ENCODE measurements at regions not wholly inside any gene's neighbourhood (a gene's known extent, or its start where the extent isn't known, plus 50 kb on each side); places are given as distances from the start of the nearest gene placed in this dataset.
A peak's percentile ranks its signal among the peaks of the same experiment; 100 is the strongest.

DNA sequence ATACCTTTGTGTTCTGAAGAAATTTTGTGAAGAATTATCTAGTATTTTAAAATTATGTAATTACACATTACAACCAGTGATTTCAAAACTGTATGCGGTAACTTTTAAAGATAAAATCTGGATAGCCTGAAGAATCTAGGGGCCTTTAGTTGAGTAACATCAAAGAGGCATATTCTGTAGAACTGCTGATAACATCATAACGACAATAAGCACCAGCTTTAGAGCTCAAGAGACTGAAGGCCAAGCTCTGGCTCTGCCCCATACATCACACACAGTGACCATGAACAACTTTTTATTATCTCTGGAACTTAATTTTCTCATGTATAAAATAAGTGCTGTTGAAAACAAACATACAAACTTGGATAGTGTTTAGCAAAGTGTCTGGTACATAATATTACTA lies 121.1 kb upstream of the RHOBTB1 start:
- ATAC-seq: no peak
- intact Hi-C loops (cut with DNase I): no loop called here

DNA sequence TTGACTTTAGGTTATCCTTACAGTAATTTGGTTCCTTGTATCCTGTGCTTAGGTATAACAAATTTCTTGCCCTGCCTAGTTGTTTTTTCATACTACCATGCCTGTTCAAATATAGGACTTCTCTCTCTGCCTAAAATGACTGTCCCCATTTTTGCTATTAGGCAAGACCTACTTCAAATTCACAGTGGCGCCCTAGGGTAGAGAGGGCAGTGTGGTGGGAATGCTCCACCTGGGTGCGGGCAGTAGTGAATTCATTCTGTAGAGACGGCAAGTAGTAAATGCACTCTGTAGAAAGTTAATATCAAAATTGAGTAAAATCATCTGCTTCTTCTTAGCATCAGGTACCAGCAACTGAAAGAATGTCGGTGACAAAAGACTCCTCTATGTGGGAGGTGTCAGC lies 120.4 kb upstream of the RHOBTB1 start:
- TF ChIP-seq CTCF (IDR thresholded peaks at IDR 0.05) (no peak), POLR2A (IDR thresholded peaks at IDR 0.05) (no peak)
- Histone ChIP-seq H3K27ac (no peak overlapping the region), H3K9me3 (no peaks in the 10 kb centered on the region), H3K36me3 (no peaks in the 10 kb centered on the region), H3K4me3 (no peak overlapping the region), H3K27me3 (peaks cover 0 to 4% of the 10 kb centered on the region in 2 donors), H3K4me1 (peaks cover 0 to 44% (median 11%) of the 10 kb centered on the region in 4 donors)
- DNase-seq: no peak
- ATAC-seq: no peak
- intact Hi-C loops (cut with DNase I): no loop called here
- WGBS (ENCODE audit: insufficient coverage, low coverage, low lambda C conversion rate, missing lambda C conversion rate): 90% methylated on average over 2 of the region's 4 CpGs

More for the DNA sequence above, 121.1 kb upstream of the RHOBTB1 start:
- no peak overlapping the region for H3K27ac ChIP-seq
- no peaks in the 10 kb centered on the region for H3K9me3 ChIP-seq
- H3K4me1 ChIP-seq: peaks cover 0 to 44% (median 11%) of the 10 kb centered on the region in 4 donors
- H3K4me3 ChIP-seq: no peak overlapping the region
- H3K27me3 ChIP-seq: peaks cover 0 to 4% of the 10 kb centered on the region in 2 donors
- no peak for DNase-seq
- 71% methylated on average over 2 of the region's 2 CpGs for WGBS (ENCODE audit: insufficient coverage, low coverage, low lambda C conversion rate, missing lambda C conversion rate)
- TF ChIP-seq CTCF (IDR thresholded peaks at IDR 0.05) (no peak), POLR2A (IDR thresholded peaks at IDR 0.05) (no peak)
- no peaks in the 10 kb centered on the region for H3K36me3 ChIP-seq

GRCh38 chr10:61063901-61064300 lies 119.9 kb upstream of the RHOBTB1 start:
- 31% methylated on average over 1 of the region's 1 CpG for WGBS (ENCODE audit: insufficient coverage, low coverage, low lambda C conversion rate, missing lambda C conversion rate)
- H3K9me3 ChIP-seq: no peaks in the 10 kb centered on the region
- TF ChIP-seq POLR2A (IDR thresholded peaks at IDR 0.05) (no peak), CTCF (IDR thresholded peaks at IDR 0.05) (no peak)
- no peak for DNase-seq
- no peak overlapping the region for H3K27ac ChIP-seq
- no peaks in the 10 kb centered on the region for H3K36me3 ChIP-seq
- H3K27me3 ChIP-seq: peaks cover 0 to 4% of the 10 kb centered on the region in 2 donors
- H3K4me3 ChIP-seq: no peak overlapping the region
- intact Hi-C loops (cut with DNase I): no loop called here
- peak in 1 of 4 donors; percentile 18 for ATAC-seq
- peaks cover 0 to 44% (median 11%) of the 10 kb centered on the region in 4 donors for H3K4me1 ChIP-seq

GRCh38 chr10:61063034-61063433 lies 119.0 kb upstream of the RHOBTB1 start:
- Histone ChIP-seq H3K9me3 (no peaks in the 10 kb centered on the region), H3K27ac (no peak overlapping the region), H3K36me3 (no peaks in the 10 kb centered on the region), H3K4me3 (no peak overlapping the region), H3K4me1 (peaks cover 0 to 44% (median 11%) of the 10 kb centered on the region in 4 donors), H3K27me3 (no peaks in the 10 kb centered on the region)
- TF ChIP-seq CTCF (IDR thresholded peaks at IDR 0.05): no peak
- TF ChIP-seq POLR2A (IDR thresholded peaks at IDR 0.05): no peak
- DNase-seq: peak in 1 of 3 donors; percentile 71
- intact Hi-C loops (cut with DNase I): no loop called here
- peak; percentile 83 to 92 (median 88) for ATAC-seq
- WGBS (ENCODE audit: insufficient coverage, low coverage, low lambda C conversion rate, missing lambda C conversion rate): 36% methylated on average over 3 of the region's 3 CpGs

Data from right lobe of liver (tissue), 6 donors.